HG02884 (cell line): ENCODE measurements at regions not wholly inside any gene's neighbourhood (a gene's known extent, or its start where the extent isn't known, plus 50 kb on each side); places are given as distances from the start of the nearest gene placed in this dataset.
"Not testable (repeated sequence)": the region's sequence is repeated elsewhere in the genome, so short reads cannot be mapped to it uniquely, and the experiment has no call there.

Experiments used
- ATAC-seq: cut with Tn5 transposase; IDR thresholded peaks from one replicate; pipeline ENCODE4 v1.9.1; 2021; ENCODE audit warnings: mild to moderate bottlenecking, moderate library complexity; ENCODE audit not compliant: unreplicated experiment

DNA sequence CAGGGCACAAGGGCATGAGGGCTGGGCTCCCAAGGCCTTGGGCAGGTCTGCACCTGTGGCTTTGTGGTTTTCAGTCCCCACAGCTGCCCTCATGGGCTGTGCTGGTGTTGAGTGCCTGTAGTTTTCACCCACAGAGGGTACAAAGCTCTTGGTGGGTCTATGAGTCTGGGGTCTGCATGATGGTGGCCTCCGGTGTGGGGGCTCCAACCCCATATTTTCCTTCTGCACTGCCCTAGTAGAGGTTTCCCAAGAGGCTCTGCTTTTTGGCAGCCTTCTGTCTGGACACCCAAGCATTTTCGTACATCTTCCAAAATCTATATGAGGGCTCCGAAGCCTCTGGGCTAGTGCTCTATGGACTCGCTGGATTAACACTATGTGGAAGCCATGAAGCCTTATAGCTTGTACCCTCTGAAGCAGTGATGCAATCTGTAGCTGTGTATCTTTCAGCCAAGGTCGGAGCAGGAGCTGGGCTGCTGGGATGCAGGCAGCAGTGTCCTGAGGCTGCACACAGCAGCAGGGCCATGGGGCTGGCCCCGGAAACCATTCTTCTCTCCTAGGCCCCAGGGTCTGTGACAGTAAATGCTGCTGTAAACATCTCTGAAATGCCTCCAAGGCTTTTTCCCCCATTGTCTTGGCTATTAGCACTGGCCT is 240.3 kb downstream of the CWH43 start:
- not testable (repeated sequence) for ATAC-seq

GRCh38 chr4:49227941-49228340 is 241.9 kb downstream of the CWH43 start:
- ATAC-seq, result not testable (repeated sequence)

GRCh38 chr4:49229243-49229642 is 243.2 kb downstream of the CWH43 start:
- not testable (repeated sequence) for ATAC-seq

DNA sequence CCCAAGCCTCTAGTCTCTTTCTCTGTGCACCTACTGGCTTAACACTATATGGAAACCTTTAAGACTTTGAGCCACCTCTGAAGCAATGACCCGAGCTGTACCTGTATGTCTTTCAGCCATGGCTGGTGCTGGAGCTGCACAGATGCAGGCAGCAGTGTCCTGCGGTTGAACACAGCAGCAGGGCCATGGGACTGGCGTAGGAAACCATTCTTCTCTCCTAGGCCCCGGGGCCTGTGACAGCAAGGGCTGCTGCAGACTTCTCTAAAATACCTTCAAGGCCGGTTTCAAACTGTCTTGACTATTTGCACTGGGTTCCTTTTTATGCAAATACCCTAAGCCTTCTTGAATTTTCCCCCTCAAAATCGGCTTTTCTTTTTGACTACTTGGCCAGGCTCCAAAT is 243.6 kb downstream of the CWH43 start:
- ATAC-seq, result not testable (repeated sequence)

DNA sequence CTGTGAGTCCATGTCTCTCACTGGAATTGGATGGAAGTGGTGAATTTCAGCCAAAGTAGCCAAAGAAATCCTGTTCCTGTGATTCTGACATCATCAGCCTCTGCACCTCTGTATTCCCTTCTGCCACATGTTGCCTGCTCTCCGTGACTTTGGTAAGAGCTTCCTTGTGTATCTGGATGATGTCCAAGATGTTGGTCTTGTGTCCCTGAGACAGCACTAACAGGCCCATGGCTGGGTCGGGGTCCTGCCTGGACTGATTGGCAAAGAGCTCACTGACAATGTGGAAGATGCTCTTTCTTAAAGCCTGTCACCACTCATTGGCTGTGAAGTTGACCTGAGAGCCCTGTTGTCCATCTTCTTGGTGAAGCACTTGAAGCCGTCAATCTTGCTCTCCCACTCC is 247.3 kb downstream of the CWH43 start:
- ATAC-seq, result not testable (repeated sequence)

DNA sequence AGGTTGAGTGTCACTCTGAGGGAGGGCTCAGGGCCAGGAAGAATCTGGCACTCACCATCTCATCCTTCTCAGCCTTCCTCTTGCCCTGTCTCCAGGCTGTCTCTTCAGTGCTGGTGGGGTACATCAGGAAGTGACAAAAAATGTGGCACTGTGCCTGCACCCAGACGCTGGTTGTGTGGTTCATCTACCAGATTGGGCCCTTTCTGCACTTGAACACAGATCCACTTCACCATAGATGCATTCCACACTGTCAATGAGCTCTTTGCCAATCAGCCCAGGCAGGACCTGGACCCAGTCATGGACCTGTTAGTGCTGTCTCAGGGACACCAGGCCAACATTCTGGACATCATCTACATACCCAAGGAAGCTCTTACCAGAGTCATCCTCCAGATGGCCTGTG is 247.7 kb downstream of the CWH43 start:
- ATAC-seq, result not testable (repeated sequence)

- not testable (repeated sequence) for ATAC-seq
These were observed 248.3 kb downstream of the CWH43 start for GRCh38 chr4:49234382-49234781.

GRCh38 chr4:49235413-49236160 is 249.5 kb downstream of the CWH43 start:
- ATAC-seq, result not testable (repeated sequence)

DNA sequence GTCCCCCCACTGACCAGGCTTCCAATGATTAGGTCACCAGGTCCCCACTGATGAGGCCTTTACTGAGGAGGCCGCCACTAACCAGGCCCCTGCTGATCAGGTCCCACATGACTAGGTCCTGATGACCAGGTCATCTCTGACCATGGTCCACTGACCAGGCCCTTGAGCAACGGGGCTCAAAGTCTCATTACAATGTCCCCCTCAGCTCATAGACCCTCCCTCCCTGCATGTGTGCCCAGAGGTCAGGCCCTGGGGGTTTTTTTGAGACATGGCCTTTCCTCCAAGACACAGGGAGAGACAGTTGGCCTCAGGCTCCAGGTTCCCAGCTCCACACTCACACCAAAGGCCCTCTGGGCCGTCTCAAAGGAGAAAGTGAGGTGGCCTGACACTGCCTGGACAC is 250.4 kb downstream of the CWH43 start:
- ATAC-seq, result not testable (repeated sequence)

DNA sequence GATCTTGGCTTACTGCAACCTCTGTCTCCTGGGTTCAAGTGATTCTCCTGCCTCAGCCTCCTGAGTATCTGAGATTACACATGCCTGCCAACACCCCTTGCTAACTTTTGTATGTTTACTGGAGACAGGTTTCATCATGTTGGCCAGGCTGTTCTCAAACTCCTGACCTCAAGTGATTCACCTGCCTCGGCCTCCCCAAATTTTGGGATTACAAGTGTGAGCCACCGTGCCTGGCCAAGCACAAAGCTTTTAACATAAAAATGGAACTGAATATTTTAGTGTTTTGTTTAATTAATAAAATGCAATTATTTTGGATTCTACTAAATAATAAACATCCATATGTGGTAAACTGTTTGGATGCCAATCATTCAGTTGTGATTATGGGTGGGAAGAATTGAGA is 255.2 kb downstream of the CWH43 start:
- ATAC-seq, result not testable (repeated sequence)

GRCh38 chr4:49262786-49263185 is 276.7 kb downstream of the CWH43 start:
- ATAC-seq, result not testable (repeated sequence)

DNA sequence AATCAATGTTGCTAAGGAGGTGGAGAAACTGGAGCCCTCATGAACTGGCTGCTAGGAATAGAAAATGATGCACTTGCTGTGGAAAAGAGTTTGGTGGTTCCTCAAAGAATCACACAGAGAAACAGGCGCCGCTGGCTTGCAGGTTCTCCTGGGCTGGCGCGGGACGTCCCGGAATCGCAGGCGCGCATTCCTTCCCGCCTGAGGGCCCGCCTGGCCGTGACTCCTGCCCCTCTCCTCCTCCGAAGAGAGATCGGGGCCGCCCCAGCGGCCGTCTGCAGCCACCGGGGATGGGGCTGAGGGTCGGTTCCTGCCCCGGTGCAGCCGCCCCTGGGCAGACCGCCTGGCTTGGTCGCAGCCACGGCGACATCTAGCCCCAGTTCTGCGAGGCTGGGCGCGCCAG is 284.4 kb downstream of the CWH43 start:
- ATAC-seq, result not testable (repeated sequence)

DNA sequence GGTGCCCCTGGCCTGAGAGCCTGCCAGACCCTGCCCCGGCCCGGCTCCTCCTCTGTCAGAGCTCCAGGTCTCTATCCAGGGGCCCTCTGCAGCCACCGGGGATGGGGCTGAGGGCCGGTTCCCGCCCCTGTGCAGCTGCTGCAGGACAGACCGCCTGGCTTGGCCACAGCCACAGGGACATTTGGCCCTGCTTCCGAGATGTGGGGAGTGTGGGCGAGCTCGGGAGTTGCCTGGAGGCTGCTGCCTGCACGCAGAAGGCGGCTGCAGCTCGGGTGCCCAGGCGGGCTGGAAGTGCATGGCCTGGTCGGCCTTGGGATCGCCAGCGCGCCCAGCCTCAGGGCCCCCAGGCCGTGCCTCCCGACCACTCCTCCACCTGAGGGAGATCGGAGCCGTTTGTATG is 284.8 kb downstream of the CWH43 start:
- not testable (repeated sequence) for ATAC-seq

- ATAC-seq, result not testable (repeated sequence)
These were observed 299.8 kb downstream of the CWH43 start for GRCh38 chr4:49285905-49286304.

DNA sequence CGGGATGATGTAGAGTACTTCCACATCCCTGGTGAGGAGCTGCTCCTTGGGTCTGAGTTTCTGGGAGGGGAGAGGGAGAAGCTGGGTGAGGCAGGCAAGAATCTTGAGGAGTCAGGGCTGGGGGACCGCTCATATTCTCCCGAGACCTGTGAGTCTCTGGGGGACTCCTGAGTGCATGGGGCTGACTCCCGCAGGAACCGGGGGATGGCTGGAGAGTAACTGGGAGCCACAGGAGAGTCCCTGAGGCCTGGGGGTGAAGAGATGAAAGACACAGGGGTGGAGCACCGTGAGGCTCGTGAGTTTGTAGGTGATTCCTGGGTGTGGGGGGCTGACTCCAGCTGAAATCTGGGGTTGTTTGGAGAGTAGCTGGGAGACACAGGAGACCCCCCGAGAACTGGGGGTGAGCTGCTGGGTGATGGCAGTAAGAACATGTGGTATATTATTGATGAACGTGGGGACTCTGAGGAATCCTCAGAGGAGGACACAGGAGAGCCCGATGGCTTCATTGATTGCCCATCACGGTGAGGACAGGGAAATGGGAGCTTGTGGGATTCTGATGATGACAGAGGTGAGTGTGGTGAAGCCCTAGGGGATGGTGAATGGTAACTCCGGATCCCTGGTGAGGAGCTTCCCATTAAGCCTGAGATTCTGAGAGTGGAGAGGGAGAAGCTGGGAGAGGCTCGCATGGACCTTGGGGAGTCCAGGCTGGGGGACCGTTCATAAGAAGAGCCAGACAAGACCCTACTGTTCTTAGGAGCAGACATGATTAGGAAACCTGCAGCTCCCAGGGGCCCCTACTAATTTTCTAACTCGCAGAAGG is 301.1 kb downstream of the CWH43 start:
- ATAC-seq, result not testable (repeated sequence)

DNA sequence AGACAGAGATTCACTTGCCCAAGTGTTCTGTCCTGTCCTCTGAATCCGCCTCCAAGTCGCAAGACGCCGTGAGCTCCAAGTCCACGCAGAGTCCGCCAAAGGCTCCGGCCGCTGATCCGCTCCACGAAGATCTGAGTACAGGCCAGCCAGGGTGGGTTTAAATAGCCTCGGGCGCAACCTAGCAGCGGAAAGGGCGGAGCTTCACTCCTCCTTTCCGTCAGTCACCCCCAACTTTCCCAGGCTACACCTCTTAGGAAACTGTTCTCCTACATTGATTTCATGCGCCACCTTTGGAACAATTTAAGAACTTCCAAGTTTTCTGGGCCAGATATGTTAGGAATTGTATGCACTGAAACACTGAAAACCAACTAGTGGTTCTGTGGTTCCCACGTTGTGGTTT is 301.8 kb downstream of the CWH43 start:
- ATAC-seq, result not testable (repeated sequence)

DNA sequence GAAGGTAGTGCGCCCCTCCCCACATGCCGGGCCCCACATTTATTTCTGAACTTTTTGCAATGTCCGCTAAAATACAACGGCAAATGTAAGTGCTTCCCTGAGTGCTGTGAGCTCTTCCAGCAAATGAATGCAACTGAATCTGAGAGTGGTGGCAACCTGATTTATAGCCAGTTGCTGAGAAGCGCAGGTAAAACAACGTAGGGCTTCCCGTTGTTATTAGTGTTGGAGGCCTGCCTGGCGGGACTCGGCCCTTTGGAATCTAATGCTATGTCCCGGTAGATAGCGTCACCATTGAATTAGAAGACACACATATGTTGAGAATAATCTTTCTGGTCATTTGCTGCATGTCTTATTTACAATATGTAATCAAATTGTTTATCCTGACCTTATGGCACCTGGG is 302.7 kb downstream of the CWH43 start:
- ATAC-seq, result not testable (repeated sequence)

GRCh38 chr4:49314815-49315214 is 328.7 kb downstream of the CWH43 start:
- not testable (repeated sequence) for ATAC-seq

GRCh38 chr4:49320725-49321410 is 334.8 kb downstream of the CWH43 start:
- not testable (repeated sequence) for ATAC-seq

DNA sequence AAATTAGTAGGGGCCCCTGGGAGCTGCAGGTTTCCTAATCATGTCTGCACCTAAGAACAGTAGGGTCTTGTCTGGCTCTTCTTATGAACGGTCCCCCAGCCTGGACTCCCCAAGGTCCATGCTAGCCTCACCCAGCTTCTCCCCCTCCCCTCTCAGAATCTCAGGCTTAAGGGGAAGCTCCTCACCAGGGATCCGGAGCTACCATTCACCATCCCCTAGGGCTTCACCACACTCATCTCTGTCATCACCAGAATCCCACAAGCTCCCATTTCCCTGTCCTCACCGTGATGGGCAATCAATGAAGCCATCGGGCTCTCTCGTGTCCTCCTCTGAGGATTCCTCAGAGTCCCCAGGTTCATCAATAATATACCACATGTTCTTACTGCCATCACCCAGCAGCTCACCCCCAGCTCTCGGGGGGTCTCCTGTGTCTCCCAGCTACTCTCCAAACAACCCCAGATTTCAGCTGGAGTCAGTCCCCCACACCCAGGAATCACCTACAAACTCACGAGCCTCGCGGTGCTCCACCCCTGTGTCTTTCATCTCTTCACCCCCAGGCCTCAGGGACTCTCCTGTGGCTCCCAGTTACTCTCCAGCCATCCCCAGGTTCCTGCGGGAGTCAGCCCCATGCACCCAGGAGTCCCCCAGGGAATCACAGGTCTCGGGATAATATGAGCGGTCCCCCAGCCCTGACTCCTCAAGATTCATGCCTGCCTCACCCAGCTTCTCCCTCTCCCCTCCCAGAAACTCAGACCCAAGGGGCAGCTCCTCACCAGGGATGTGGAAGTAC is 335.6 kb downstream of the CWH43 start:
- not testable (repeated sequence) for ATAC-seq
